H1 (cell line): ENCODE measurements at regions not wholly inside any gene's neighbourhood (a gene's known extent, or its start where the extent isn't known, plus 50 kb on each side); places are given as distances from the start of the nearest gene placed in this dataset.

Experiments used
- CHD1 ChIP-seq: IDR thresholded peaks from 2 replicates; pipeline ENCODE4 v1.6.1; 2012; ENCODE audit warnings: low read depth, low read length, improper control_type of control experiment
- CHD7 ChIP-seq: fragments of 300-600 bp; sonication (generic); IDR thresholded peaks from 2 replicates; pipeline ENCODE4 v1.7.1; 2012; ENCODE audit warnings: low read length, moderate library complexity, mild to moderate bottlenecking, inconsistent platforms; ENCODE audit not compliant: insufficient replicate concordance
- CTCF ChIP-seq, 3 experiments: IDR thresholded peaks; 1 replicate in 2 of 3; 2 replicates in 1 of 3; pipeline versions ENCODE4 v1.5.1 to v1.6.1; 2011; ENCODE audit warnings: low read length in 3 of 3, mild to moderate bottlenecking in 3 of 3, inconsistent platforms in 2 of 3, low read depth in 1 of 3, moderate library complexity in 1 of 3; ENCODE audit not compliant: insufficient read depth in 1 of 3; ENCODE audit errors: control extremely low read depth in 1 of 3
- FOSL1 ChIP-seq: IDR thresholded peaks from 2 replicates; pipeline ENCODE4 v1.6.1; 2011; ENCODE audit warnings: mild to moderate bottlenecking, low read depth, low read length, moderate library complexity; ENCODE audit not compliant: insufficient read depth
- GTF2F1 ChIP-seq: IDR thresholded peaks from 2 replicates; pipeline ENCODE4 v1.6.1; 2012; ENCODE audit warnings: low read depth, low read length, improper control_type of control experiment, borderline replicate concordance
- MAX ChIP-seq: IDR thresholded peaks from 2 replicates; pipeline ENCODE4 v1.6.1; 2012; ENCODE audit warnings: inconsistent platforms
- RAD21 ChIP-seq, 2 experiments: IDR thresholded peaks in 1 of 2; conservative IDR thresholded peaks in 1 of 2; 2 replicates each; pipeline ENCODE4 v1.6.1; 2011; ENCODE audit warnings: low read depth in 2 of 2, low read length in 2 of 2, improper control_type of control experiment in 1 of 2, inconsistent platforms in 1 of 2, mild to moderate bottlenecking in 1 of 2, moderate library complexity in 1 of 2
- RXRA ChIP-seq: IDR thresholded peaks from 2 replicates; pipeline ENCODE4 v1.6.1; 2011; ENCODE audit warnings: low read depth, mild to moderate bottlenecking, low read length, moderate library complexity; ENCODE audit not compliant: insufficient read depth
- TAF1 ChIP-seq: IDR thresholded peaks from 2 replicates; pipeline ENCODE4 v1.6.1; 2011; ENCODE audit warnings: mild to moderate bottlenecking, low read depth, low read length

GRCh38 chrX:45755703-45756102 lies 555.0 kb upstream of the DIPK2B start (continued):
- no peak for TF ChIP-seq CHD7
- no peak for TF ChIP-seq FOSL1
- no peak for TF ChIP-seq RAD21 (IDR thresholded peaks at IDR 0.05 in 1 of 2, conservative IDR thresholded peaks at IDR 0.05 in 1 of 2; ENCODE audit: low read depth in 2 of 2, low read length in 2 of 2)
- no peak for TF ChIP-seq GTF2F1
- TF ChIP-seq MAX: no peak
- no peak for TF ChIP-seq TAF1
- no peak for TF ChIP-seq RXRA
- no peak for TF ChIP-seq CHD1
- no peak for TF ChIP-seq CTCF (IDR thresholded peaks at IDR 0.05; ENCODE audit: control extremely low read depth in 1 of 3, insufficient read depth in 1 of 3, low read depth in 1 of 3, low read length in 3 of 3)
